ENCODE measurements at regions not wholly inside any gene's neighbourhood (a gene's known extent, or its start where the extent isn't known, plus 50 kb on each side); places are given as distances from the start of the nearest gene placed in this dataset.

- TF ChIP-seq CTCF (IDR thresholded peaks at IDR 0.05) (no peak), POLR2A (IDR thresholded peaks at IDR 0.05) (no peak)
Measured at GRCh38 chr11:81494431-81494830, 1239.2 kb downstream of the FAM181B start.
